SK-N-MC (cell line): ENCODE measurements at regions not wholly inside any gene's neighbourhood (a gene's known extent, or its start where the extent isn't known, plus 50 kb on each side); places are given as distances from the start of the nearest gene placed in this dataset.

Source experiments
- DNase-seq: peaks from one replicate; pipeline ENCODE4 v3.0.0-alpha.2; 2011; ENCODE audit warnings: low read depth, low spot score
- H3K27ac ChIP-seq: fragments of 200-600 bp; sonication (generic); 2 replicates; pipeline ENCODE4 v1.5.1; 2016; ENCODE audit warnings: mixed run types
- H3K36me3 ChIP-seq: fragments of 200-600 bp; sonication (generic); 2 replicates; pipeline ENCODE4 v1.6.1; 2017; ENCODE audit warnings: antibody characterized with exemption, low read length, mixed read lengths; ENCODE audit not compliant: insufficient read depth
- H3K4me3 ChIP-seq: fragments of 200-600 bp; sonication (generic); 2 replicates; pipeline ENCODE4 v1.5.1; 2016
- H3K9ac ChIP-seq: fragments of 200-600 bp; sonication (generic); 2 replicates; pipeline ENCODE4 v1.8.0; 2017; ENCODE audit warnings: mixed run types, mixed read lengths; ENCODE audit not compliant: insufficient read length
- H3K9me3 ChIP-seq: fragments of 200-600 bp; sonication (generic); 2 replicates; pipeline ENCODE4 v1.6.1; 2017; ENCODE audit warnings: low read depth, mild to moderate bottlenecking, antibody characterized with exemption, low read length, moderate library complexity, mixed read lengths
- EZH2 ChIP-seq: fragments of 200-600 bp; sonication (generic); IDR thresholded peaks from one replicate; pipeline ENCODE4 v1.6.1; 2017; ENCODE audit warnings: antibody characterized with exemption
- FOXP2 ChIP-seq: optimal IDR thresholded peaks from 2 replicates; pipeline ENCODE3; 2011; ENCODE audit warnings: mild to moderate bottlenecking, moderate library complexity; ENCODE audit not compliant: insufficient read depth; ENCODE audit errors: extremely low read length, control extremely low read depth
- POLR2AphosphoS5 ChIP-seq: IDR thresholded peaks from 2 replicates; pipeline ENCODE4 v1.6.1; 2012; ENCODE audit warnings: mild to moderate bottlenecking, low read depth, low read length, borderline replicate concordance

- no peaks in the 10 kb centered on the region for H3K9me3 ChIP-seq
- TF ChIP-seq EZH2: no peak
- TF ChIP-seq FOXP2: no peak
- TF ChIP-seq POLR2AphosphoS5: no peak
- no peak for DNase-seq
- no peak overlapping the region for H3K4me3 ChIP-seq
- no peak overlapping the region for H3K9ac ChIP-seq
- H3K36me3 ChIP-seq: no peaks in the 10 kb centered on the region
- H3K27ac ChIP-seq: no peak overlapping the region
These were observed 73.5 kb upstream of the ASB18 start for GRCh38 chr2:236337465-236338325.

DNA sequence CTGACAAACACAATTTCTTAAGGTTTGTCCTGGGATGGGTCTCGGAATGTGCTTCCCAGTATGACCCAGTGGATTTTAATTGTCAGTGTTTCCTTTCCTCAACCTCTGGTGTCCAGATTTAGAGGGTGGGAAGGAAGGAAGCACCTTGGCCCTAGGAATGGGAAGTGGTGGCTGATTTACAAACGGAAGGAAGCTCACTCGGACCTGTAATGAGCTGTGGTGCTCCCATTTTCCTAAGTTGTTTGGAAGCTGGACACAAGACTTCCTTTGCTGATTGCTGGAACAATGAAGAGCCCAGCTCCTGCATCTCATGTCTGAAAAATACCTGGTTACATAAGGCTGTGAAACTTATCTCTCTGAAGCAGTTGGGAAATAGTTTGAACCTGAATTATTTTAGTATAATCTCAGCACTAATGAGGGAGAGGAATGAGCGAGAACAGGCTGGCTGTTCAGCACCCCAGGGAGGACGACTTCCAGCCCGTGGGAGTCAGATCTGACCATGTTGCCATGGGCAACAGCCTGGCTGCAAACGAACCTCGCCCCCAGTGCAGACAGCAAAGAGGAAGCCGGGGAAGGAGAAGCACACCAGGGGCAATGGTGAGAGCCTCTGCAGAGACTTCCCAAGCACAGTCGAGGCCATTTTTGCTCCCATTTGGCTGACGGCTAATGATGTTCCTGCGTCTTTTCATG, 74.4 kb upstream of the ASB18 start:
- no peak overlapping the region for H3K4me3 ChIP-seq
- no peaks in the 10 kb centered on the region for H3K36me3 ChIP-seq
- H3K9me3 ChIP-seq: no peaks in the 10 kb centered on the region
- no peak overlapping the region for H3K9ac ChIP-seq
- H3K27ac ChIP-seq: no peak overlapping the region
- TF ChIP-seq POLR2AphosphoS5 (no peak), EZH2 (no peak), FOXP2 (no peak)
- no peak for DNase-seq

- Histone ChIP-seq H3K4me3 (no peak overlapping the region), H3K27ac (no peak overlapping the region), H3K9ac (no peak overlapping the region), H3K9me3 (no peaks in the 10 kb centered on the region), H3K36me3 (no peaks in the 10 kb centered on the region)
- no peak for DNase-seq
- no peak for TF ChIP-seq EZH2
These were observed 76.0 kb upstream of the ASB18 start for GRCh38 chr2:236340251-236340650.

- no peaks in the 10 kb centered on the region for H3K9me3 ChIP-seq
- no peaks in the 10 kb centered on the region for H3K36me3 ChIP-seq
- no peak overlapping the region for H3K9ac ChIP-seq
- no peak overlapping the region for H3K27ac ChIP-seq
- no peak for DNase-seq
- no peak overlapping the region for H3K4me3 ChIP-seq
- TF ChIP-seq FOXP2 (no peak), POLR2AphosphoS5 (no peak), EZH2 (no peak)
These were observed 76.9 kb upstream of the ASB18 start for GRCh38 chr2:236341067-236341466.

DNA sequence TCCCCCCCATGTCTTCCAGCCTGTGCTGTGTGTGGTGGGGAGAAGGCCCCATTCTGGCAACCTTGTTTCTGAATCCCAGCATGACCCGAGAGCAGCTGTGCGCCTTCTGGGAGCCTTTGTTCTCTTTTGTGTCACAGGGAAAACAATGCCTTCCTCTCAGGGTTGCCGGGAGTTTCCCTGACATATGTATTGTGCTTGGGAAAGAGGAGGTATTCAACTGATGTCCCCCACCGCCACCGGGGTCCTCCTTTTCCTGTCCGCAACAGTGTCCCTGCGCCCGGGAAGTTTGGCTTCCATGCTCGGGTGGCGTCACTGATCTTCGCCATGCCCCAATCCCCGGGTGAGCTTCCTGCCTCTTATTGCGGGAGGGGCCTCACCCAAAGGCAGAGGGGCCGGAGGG, 77.5 kb upstream of the ASB18 start:
- Histone ChIP-seq H3K9me3 (no peaks in the 10 kb centered on the region), H3K4me3 (no peak overlapping the region), H3K9ac (no peak overlapping the region), H3K27ac (no peak overlapping the region), H3K36me3 (no peaks in the 10 kb centered on the region)
- TF ChIP-seq FOXP2 (no peak), POLR2AphosphoS5 (no peak), EZH2 (no peak)
- no peak for DNase-seq

DNA sequence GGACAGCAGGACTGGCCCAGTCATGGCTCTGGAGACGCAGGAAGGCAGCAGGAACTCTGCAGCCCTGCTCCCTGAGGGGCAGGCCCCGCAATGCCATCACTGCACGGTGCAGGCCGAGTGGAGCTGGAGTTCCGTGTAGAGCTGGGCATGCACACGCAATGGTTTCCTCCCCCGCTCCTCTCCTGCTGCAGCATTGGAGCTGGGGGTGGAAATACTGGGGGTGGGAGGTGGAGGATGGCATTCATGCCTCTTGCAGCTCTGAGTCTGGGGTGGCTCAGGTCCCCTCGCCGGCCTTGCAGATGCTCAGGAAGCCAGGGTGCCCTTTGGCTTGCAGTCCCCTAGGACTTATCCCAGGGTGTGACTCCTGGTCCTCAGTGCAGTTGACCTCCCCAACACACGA, 78.3 kb upstream of the ASB18 start:
- no peak for TF ChIP-seq FOXP2
- no peak for DNase-seq
- H3K4me3 ChIP-seq: no peak overlapping the region
- no peaks in the 10 kb centered on the region for H3K9me3 ChIP-seq
- no peak overlapping the region for H3K9ac ChIP-seq
- no peak overlapping the region for H3K27ac ChIP-seq
- H3K36me3 ChIP-seq: no peaks in the 10 kb centered on the region

DNA sequence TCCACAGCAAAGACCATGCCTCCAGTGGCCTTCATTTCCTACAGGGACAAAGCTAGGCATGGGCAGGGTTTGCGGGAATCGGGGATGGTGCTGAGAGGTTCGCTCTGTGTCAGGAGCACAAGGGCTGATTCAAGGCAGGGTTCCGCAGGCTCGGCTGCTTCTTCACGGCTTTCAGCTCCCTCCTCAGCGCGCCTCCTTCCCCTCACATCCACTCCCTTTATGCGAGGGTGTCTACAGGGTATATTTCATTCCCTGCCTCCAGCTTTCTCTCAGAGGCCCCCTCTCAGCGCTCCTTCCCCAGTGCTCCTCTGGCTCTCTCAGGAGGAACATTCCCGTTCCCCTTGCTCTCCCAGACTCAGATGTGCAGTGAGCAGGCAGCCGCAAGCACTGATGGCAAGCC, 78.7 kb upstream of the ASB18 start:
- TF ChIP-seq POLR2AphosphoS5 (no peak), FOXP2 (no peak), EZH2 (no peak)

GRCh38 chr2:236343400-236344161, 79.4 kb upstream of the ASB18 start:
- no peak overlapping the region for H3K9ac ChIP-seq
- peak; percentile 48 for DNase-seq

More for the DNA sequence above, 78.7 kb upstream of the ASB18 start:
- no peaks in the 10 kb centered on the region for H3K9me3 ChIP-seq
- DNase-seq: no peak
- H3K36me3 ChIP-seq: no peaks in the 10 kb centered on the region
- H3K27ac ChIP-seq: no peak overlapping the region
- no peak overlapping the region for H3K9ac ChIP-seq
- no peak overlapping the region for H3K4me3 ChIP-seq

More at GRCh38 chr2:236343400-236344161, 79.4 kb upstream of the ASB18 start:
- Histone ChIP-seq H3K4me3 (no peak overlapping the region), H3K36me3 (no peaks in the 10 kb centered on the region), H3K9me3 (no peaks in the 10 kb centered on the region), H3K27ac (no peak overlapping the region)
- TF ChIP-seq POLR2AphosphoS5: no peak
